ENCODE measurements at regions not wholly inside any gene's neighbourhood (a gene's known extent, or its start where the extent isn't known, plus 50 kb on each side); places are given as distances from the start of the nearest gene placed in this dataset.

GRCh38 chr1:3965693-3966092 lies 65.6 kb upstream of the C1orf174 start:
- no peak for TF ChIP-seq EGR1 (IDR thresholded peaks at IDR 0.05)
- no peak for TF ChIP-seq FOXM1 (IDR thresholded peaks at IDR 0.05; ENCODE audit: borderline replicate concordance, low read depth)
- TF ChIP-seq MAX (IDR thresholded peaks at IDR 0.05) = no peak
- TF ChIP-seq EP300 (IDR thresholded peaks at IDR 0.05; ENCODE audit: borderline replicate concordance) = no peak
- no peak for TF ChIP-seq YY1 (IDR thresholded peaks at IDR 0.05; ENCODE audit: low read depth)
- no peak for TF ChIP-seq RAD21 (IDR thresholded peaks at IDR 0.05; ENCODE audit: low read depth)
- no peak for TF ChIP-seq TEAD4 (IDR thresholded peaks at IDR 0.05)
- TF ChIP-seq NFIC (IDR thresholded peaks at IDR 0.05) = no peak
- no peak for TF ChIP-seq USF1 (IDR thresholded peaks at IDR 0.05)
- TF ChIP-seq TCF12 (IDR thresholded peaks at IDR 0.05; ENCODE audit: low read depth) = no peak
- no peak for TF ChIP-seq CEBPB (IDR thresholded peaks at IDR 0.05)

- TF ChIP-seq EP300 (IDR thresholded peaks at IDR 0.05; ENCODE audit: borderline replicate concordance) (no peak), YY1 (IDR thresholded peaks at IDR 0.05; ENCODE audit: low read depth) (no peak), REST (IDR thresholded peaks at IDR 0.05; ENCODE audit: low read depth) (peak; percentile 90), RAD21 (IDR thresholded peaks at IDR 0.05; ENCODE audit: low read depth) (no peak), CREB1 (IDR thresholded peaks at IDR 0.05; ENCODE audit: low read depth) (no peak), USF1 (IDR thresholded peaks at IDR 0.05) (no peak), TCF12 (IDR thresholded peaks at IDR 0.05; ENCODE audit: low read depth) (no peak)
Measured at GRCh38 chr1:3968851-3969250, 68.8 kb upstream of the C1orf174 start.

- no peak for TF ChIP-seq CREB1 (IDR thresholded peaks at IDR 0.05; ENCODE audit: low read depth)
- TF ChIP-seq FOXM1 (IDR thresholded peaks at IDR 0.05; ENCODE audit: borderline replicate concordance, low read depth) = no peak
- TF ChIP-seq TAF1 (IDR thresholded peaks at IDR 0.05; ENCODE audit: low read depth) = no peak
- no peak for TF ChIP-seq TCF12 (IDR thresholded peaks at IDR 0.05; ENCODE audit: low read depth)
- TF ChIP-seq REST (IDR thresholded peaks at IDR 0.05; ENCODE audit: low read depth) = no peak
- TF ChIP-seq EP300 (IDR thresholded peaks at IDR 0.05; ENCODE audit: borderline replicate concordance) = no peak
- TF ChIP-seq NFIC (IDR thresholded peaks at IDR 0.05) = no peak
- TF ChIP-seq ZBTB7A (IDR thresholded peaks at IDR 0.05; ENCODE audit: low read depth) = no peak
- no peak for TF ChIP-seq YY1 (IDR thresholded peaks at IDR 0.05; ENCODE audit: low read depth)
- no peak for TF ChIP-seq RAD21 (IDR thresholded peaks at IDR 0.05; ENCODE audit: low read depth)
- TF ChIP-seq EGR1 (IDR thresholded peaks at IDR 0.05) = no peak
- no peak for TF ChIP-seq TEAD4 (IDR thresholded peaks at IDR 0.05)
- no peak for TF ChIP-seq MAX (IDR thresholded peaks at IDR 0.05)
- no peak for TF ChIP-seq CEBPB (IDR thresholded peaks at IDR 0.05)
- TF ChIP-seq USF1 (IDR thresholded peaks at IDR 0.05) = no peak
Measured at GRCh38 chr1:3971981-3972380, 71.9 kb upstream of the C1orf174 start.

- no peak for TF ChIP-seq REST (IDR thresholded peaks at IDR 0.05; ENCODE audit: low read depth)
- no peak for TF ChIP-seq ZBTB7A (IDR thresholded peaks at IDR 0.05; ENCODE audit: low read depth)
- no peak for TF ChIP-seq NFIC (IDR thresholded peaks at IDR 0.05)
- TF ChIP-seq TAF1 (IDR thresholded peaks at IDR 0.05; ENCODE audit: low read depth) = no peak
- no peak for TF ChIP-seq MAX (IDR thresholded peaks at IDR 0.05)
- TF ChIP-seq YY1 (IDR thresholded peaks at IDR 0.05; ENCODE audit: low read depth) = no peak
- no peak for TF ChIP-seq CREB1 (IDR thresholded peaks at IDR 0.05; ENCODE audit: low read depth)
- TF ChIP-seq TEAD4 (IDR thresholded peaks at IDR 0.05) = no peak
- no peak for TF ChIP-seq USF1 (IDR thresholded peaks at IDR 0.05)
- no peak for TF ChIP-seq RAD21 (IDR thresholded peaks at IDR 0.05; ENCODE audit: low read depth)
- no peak for TF ChIP-seq FOXM1 (IDR thresholded peaks at IDR 0.05; ENCODE audit: borderline replicate concordance, low read depth)
- TF ChIP-seq EP300 (IDR thresholded peaks at IDR 0.05; ENCODE audit: borderline replicate concordance) = no peak
- no peak for TF ChIP-seq CEBPB (IDR thresholded peaks at IDR 0.05)
- no peak for TF ChIP-seq TCF12 (IDR thresholded peaks at IDR 0.05; ENCODE audit: low read depth)
- TF ChIP-seq EGR1 (IDR thresholded peaks at IDR 0.05) = no peak
Measured at GRCh38 chr1:3975903-3976630, 76.0 kb upstream of the C1orf174 start.

Data from Ishikawa (cell line).